OCI-LY3 (cell line): ENCODE measurements at regions not wholly inside any gene's neighbourhood (a gene's known extent, or its start where the extent isn't known, plus 50 kb on each side); places are given as distances from the start of the nearest gene placed in this dataset.

Experiments used
- EZH2phosphoT487 ChIP-seq: fragments of 200-600 bp; shearing (Covaris generic); IDR thresholded peaks from 2 replicates; pipeline ENCODE4 v1.6.1; 2018; ENCODE audit warnings: antibody characterized with exemption, mixed run types, low read depth
- TF ChIP-seq, protein P1 (sequence below): fragments of 200-600, 300-600 bp; sonication (generic); IDR thresholded peaks from 2 replicates; pipeline ENCODE4 v1.5.1; 2014; ENCODE audit warnings: antibody characterized with exemption, low read length, low read depth

DNA sequence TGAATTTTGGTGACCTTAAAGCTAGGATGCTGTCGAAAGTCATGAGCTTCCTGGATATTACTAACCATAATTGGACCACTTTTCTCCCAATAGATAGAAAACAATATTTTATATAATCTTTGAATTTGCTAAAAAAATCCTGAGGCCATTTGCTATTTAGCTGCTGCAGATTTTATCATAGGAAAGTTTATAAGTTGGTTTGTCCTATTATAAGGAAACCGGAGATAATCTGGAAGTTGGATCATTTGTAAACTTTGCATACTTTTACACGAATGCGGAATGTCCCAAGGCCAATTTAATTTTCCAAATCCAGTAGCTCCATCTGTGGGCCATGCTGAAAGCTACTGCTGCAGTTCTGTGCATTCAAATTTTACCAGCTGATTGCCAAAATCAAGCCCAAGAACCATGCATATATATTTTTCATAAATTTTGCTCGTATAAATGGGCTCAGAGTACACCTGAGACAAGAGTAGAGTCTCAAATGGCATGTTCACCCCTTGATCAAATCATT is 378.3 kb downstream of the FAM181B start:
- TF ChIP-seq, protein P1, sequence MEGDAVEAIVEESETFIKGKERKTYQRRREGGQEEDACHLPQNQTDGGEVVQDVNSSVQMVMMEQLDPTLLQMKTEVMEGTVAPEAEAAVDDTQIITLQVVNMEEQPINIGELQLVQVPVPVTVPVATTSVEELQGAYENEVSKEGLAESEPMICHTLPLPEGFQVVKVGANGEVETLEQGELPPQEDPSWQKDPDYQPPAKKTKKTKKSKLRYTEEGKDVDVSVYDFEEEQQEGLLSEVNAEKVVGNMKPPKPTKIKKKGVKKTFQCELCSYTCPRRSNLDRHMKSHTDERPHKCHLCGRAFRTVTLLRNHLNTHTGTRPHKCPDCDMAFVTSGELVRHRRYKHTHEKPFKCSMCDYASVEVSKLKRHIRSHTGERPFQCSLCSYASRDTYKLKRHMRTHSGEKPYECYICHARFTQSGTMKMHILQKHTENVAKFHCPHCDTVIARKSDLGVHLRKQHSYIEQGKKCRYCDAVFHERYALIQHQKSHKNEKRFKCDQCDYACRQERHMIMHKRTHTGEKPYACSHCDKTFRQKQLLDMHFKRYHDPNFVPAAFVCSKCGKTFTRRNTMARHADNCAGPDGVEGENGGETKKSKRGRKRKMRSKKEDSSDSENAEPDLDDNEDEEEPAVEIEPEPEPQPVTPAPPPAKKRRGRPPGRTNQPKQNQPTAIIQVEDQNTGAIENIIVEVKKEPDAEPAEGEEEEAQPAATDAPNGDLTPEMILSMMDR = no peak
- TF ChIP-seq EZH2phosphoT487 = no peak
